Psoas muscle (tissue), 7 donors: ENCODE measurements at regions not wholly inside any gene's neighbourhood (a gene's known extent, or its start where the extent isn't known, plus 50 kb on each side); places are given as distances from the start of the nearest gene placed in this dataset.

Experiments used
- ATAC-seq, 4 donors: fragments of 200-7000 bp; cut with Tn5 transposase; one replicate each; pipeline ENCODE4 v1.9.1; 2020; ENCODE audit warnings: moderate library complexity in 3 of 4, mild to moderate bottlenecking in 2 of 4
- DNase-seq, 2 donors: peaks; one replicate each; pipeline ENCODE4 v3.0.0-alpha.2; 2020
- H3K27ac ChIP-seq: fragments of 200-600 bp; one replicate; pipeline ENCODE4 v1.8.0; 2022
- H3K27me3 ChIP-seq, 3 donors: fragments of 200-600 bp in 1 of 3; one replicate each; pipeline versions ENCODE4 v1.6.1 to v1.8.0; 2013 to 2022; ENCODE audit warnings: low read length in 2 of 3, mild to moderate bottlenecking in 2 of 3, moderate library complexity in 1 of 3; ENCODE audit not compliant: insufficient read depth in 3 of 3
- H3K36me3 ChIP-seq, 2 donors: fragments of 200-600 bp in 1 of 2; one replicate each; pipeline versions ENCODE4 v1.6.1 to v1.8.0; 2013 to 2022; ENCODE audit warnings: low read depth in 1 of 2, mild to moderate bottlenecking in 1 of 2, moderate library complexity in 1 of 2; ENCODE audit not compliant: insufficient read depth in 1 of 2
- H3K4me1 ChIP-seq: fragments of 200-600 bp; one replicate; pipeline ENCODE4 v1.8.0; 2022
- H3K4me3 ChIP-seq: fragments of 200-600 bp; one replicate; pipeline ENCODE4 v1.8.0; 2022; ENCODE audit warnings: mild to moderate bottlenecking
- H3K9me3 ChIP-seq: fragments of 200-600 bp; one replicate; pipeline ENCODE4 v1.8.0; 2022
- CTCF ChIP-seq: fragments of 200-600 bp; IDR thresholded peaks from one replicate; pipeline ENCODE4 v1.8.0; 2022; ENCODE audit warnings: antibody characterized with exemption
- WGBS, 3 donors: extraction: QIAGEN DNeasy Blood & Tissue Kit; methylation state at CpG; one replicate each; pipeline versions ENCODE4 v1.1.6 to v1.1.7; 2013; 5-methylcytosine and 5-hydroxymethylcytosine counted together
- intact Hi-C, 2 donors: fragments of 100-400 bp; cut with DNase I; formaldehyde crosslinking; loops; one replicate each; pipeline versions ENCODE4 v1.11.0 to v1.14.2; 2022
- donor health status: healthy with polysubstance abuse.
- donor health status: DM: no; HTN: no; CAD: no; lungs with moderate emphysema.
- donor health status: Bipolar disorder and iron deficiency.
- donor health status: healthy.
- donor health status: DM: yes; HTN: yes; CAD: no.
- donor health status: DM: no; HTN: no; CAD: no.
- donor health status: DM: yes; HTN: yes; CAD: no.

DNA sequence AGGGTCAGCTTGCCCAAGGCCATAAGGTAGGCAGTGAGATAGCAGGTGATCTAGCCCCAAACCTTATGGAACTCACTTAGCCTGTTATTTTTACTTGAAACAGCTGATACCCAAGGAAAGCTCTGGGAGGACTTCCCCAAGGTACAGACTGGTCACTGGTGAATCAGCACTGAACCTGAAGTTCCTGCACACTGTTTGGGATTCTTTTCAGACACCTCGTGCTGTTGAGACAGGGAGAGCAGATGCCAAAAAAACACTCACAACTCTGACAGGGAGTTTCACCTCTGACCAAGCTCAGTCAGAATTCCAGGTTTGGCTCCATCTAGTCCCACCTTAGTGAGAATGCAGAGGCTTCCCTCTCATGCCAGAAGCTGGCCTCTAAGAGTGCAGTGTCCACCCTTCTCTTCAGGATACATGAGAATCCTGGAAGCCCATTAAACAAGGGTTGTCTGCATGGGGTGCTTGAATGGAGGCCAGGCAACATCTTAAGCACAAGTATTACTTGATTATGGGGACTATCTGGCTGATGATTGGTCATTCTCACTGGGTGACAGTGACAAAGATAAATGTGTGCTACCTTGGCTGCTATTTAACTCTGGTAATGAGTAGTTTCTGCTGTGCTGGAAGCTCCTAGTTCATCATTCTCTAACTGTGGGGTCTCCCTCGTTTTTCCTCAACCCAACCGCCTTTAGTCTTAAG, 122.8 kb upstream of the SLIT3 start:
- no peak overlapping the region for H3K27ac ChIP-seq
- no peak for DNase-seq
- no peaks in the 10 kb centered on the region for H3K27me3 ChIP-seq
- ATAC-seq, result no peak
- no peaks in the 10 kb centered on the region for H3K4me1 ChIP-seq
- H3K36me3 ChIP-seq, result no peaks in the 10 kb centered on the region
- intact Hi-C loops, result no loop called here
- no peak overlapping the region for H3K4me3 ChIP-seq
- no peak for TF ChIP-seq CTCF
- no peaks in the 10 kb centered on the region for H3K9me3 ChIP-seq
- 75 to 79% (median 76%) methylated on average over 3 of the region's 3 CpGs for WGBS, 3 donors

DNA sequence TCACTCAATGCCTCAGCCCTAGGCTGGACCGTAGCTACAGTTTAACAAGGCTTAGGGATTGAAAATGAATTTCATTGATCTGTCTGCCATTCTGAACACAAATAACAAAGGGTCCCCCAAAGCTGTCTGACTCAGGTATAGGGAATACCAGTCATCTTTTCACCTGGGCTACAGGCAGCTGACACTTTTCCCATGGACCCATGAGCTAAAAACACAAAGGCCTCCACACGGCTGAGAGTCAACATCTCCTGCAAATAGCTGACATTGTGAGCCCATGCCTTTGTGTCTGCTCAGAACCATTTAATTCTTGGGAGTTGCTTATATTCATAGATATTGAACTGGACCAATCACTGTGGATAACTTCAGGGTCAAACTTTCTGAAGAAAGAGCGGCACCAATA, 121.1 kb upstream of the SLIT3 start:
- no peaks in the 10 kb centered on the region for H3K27me3 ChIP-seq

DNA sequence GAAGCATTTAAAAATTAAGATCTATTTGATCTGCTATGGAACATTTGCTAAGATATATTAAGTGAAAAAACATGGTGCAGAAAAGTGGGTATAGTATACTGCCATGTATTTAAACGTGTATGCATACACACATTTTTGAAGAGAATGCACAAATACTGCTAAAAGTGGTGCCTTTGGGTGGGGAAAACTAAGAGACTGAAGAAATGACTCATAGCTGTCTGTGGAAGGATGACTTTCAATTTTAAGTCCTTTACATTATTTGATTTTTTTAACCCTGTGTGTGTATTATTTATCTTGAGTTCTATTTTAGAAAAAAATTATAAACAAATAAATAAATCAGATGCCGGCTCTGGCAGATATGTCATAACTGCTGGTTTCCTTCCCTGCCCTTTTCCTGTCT, 120.7 kb upstream of the SLIT3 start:
- no peaks in the 10 kb centered on the region for H3K4me1 ChIP-seq
- no peaks in the 10 kb centered on the region for H3K9me3 ChIP-seq
- ATAC-seq, result no peak
- intact Hi-C loops, result no loop called here
- WGBS, 3 donors, result 56 to 60% (median 56%) methylated on average over 2 of the region's 2 CpGs
- no peaks in the 10 kb centered on the region for H3K27me3 ChIP-seq
- H3K27ac ChIP-seq, result no peak overlapping the region
- H3K4me3 ChIP-seq, result no peak overlapping the region
- H3K36me3 ChIP-seq, result no peaks in the 10 kb centered on the region
- DNase-seq, result no peak
- no peak for TF ChIP-seq CTCF

More for the DNA sequence above, 121.1 kb upstream of the SLIT3 start:
- intact Hi-C loops, result no loop called here
- no peak for TF ChIP-seq CTCF
- no peak for DNase-seq
- no peak overlapping the region for H3K4me3 ChIP-seq
- H3K27ac ChIP-seq, result no peak overlapping the region
- ATAC-seq, result no peak
- WGBS, 3 donors, result 80 to 84% (median 81%) methylated on average over 3 of the region's 3 CpGs
- H3K4me1 ChIP-seq, result no peaks in the 10 kb centered on the region
- no peaks in the 10 kb centered on the region for H3K36me3 ChIP-seq
- H3K9me3 ChIP-seq, result no peaks in the 10 kb centered on the region

GRCh38 chr5:169417676-169418075, 116.7 kb upstream of the SLIT3 start:
- no peak for DNase-seq
- H3K4me1 ChIP-seq, result no peaks in the 10 kb centered on the region
- ATAC-seq, result no peak
- intact Hi-C loops, result no loop called here
- TF ChIP-seq CTCF, result no peak
- no peaks in the 10 kb centered on the region for H3K9me3 ChIP-seq
- H3K4me3 ChIP-seq, result no peak overlapping the region
- 38 to 47% (median 41%) methylated on average over 4 of the region's 4 CpGs for WGBS, 3 donors
- H3K27me3 ChIP-seq, result no peaks in the 10 kb centered on the region
- no peaks in the 10 kb centered on the region for H3K36me3 ChIP-seq
- no peak overlapping the region for H3K27ac ChIP-seq
